RWPE2 (cell line): ENCODE measurements at regions not wholly inside any gene's neighbourhood (a gene's known extent, or its start where the extent isn't known, plus 50 kb on each side); places are given as distances from the start of the nearest gene placed in this dataset.

ENCODE experiments used
- ATAC-seq: fragments of 200-7000 bp; cut with Tn5 transposase; 3 replicates; pipeline ENCODE4 v1.9.1; 2021; ENCODE audit warnings: low read depth
- DNase-seq: peaks from one replicate; pipeline ENCODE4 v3.0.0-alpha.2; 2020; ENCODE audit warnings: low spot score
- H3K27ac ChIP-seq: fragments of 450-650 bp; 2 replicates; pipeline ENCODE4 v1.5.1; 2017; ENCODE audit warnings: mild to moderate bottlenecking; ENCODE audit not compliant: poor library complexity, severe bottlenecking
- H3K27me3 ChIP-seq: fragments of 250-450 bp; sonication (Bioruptor Pico); 2 replicates; pipeline ENCODE4 v1.5.1; 2021; ENCODE audit warnings: mild to moderate bottlenecking, moderate library complexity; ENCODE audit not compliant: insufficient read depth, poor library complexity, severe bottlenecking
- H3K36me3 ChIP-seq: fragments of 250-450 bp; sonication (Bioruptor Pico); 2 replicates; pipeline ENCODE4 v1.5.1; 2020; ENCODE audit warnings: low read depth, mild to moderate bottlenecking, moderate library complexity
- H3K4me1 ChIP-seq: fragments of 250-450 bp; sonication (Bioruptor Pico); 2 replicates; pipeline ENCODE4 v1.5.1; 2021; ENCODE audit warnings: mild to moderate bottlenecking, moderate library complexity; ENCODE audit not compliant: insufficient read depth, poor library complexity, severe bottlenecking
- H3K4me3 ChIP-seq: fragments of 250-450 bp; sonication (Bioruptor Pico); 2 replicates; pipeline ENCODE4 v1.5.1; 2021; ENCODE audit warnings: mild to moderate bottlenecking, moderate library complexity; ENCODE audit not compliant: severe bottlenecking
- H3K9me3 ChIP-seq: fragments of 250-450 bp; sonication (Bioruptor Pico); 2 replicates; pipeline ENCODE4 v1.5.1; 2021; ENCODE audit warnings: mild to moderate bottlenecking, moderate library complexity; ENCODE audit not compliant: severe bottlenecking
- TF ChIP-seq, protein P1 (sequence below): fragments of 450-650 bp; IDR thresholded peaks from one replicate; pipeline ENCODE4 v1.5.1; 2017; ENCODE audit warnings: mild to moderate bottlenecking, moderate library complexity; ENCODE audit not compliant: poor library complexity, severe bottlenecking

DNA sequence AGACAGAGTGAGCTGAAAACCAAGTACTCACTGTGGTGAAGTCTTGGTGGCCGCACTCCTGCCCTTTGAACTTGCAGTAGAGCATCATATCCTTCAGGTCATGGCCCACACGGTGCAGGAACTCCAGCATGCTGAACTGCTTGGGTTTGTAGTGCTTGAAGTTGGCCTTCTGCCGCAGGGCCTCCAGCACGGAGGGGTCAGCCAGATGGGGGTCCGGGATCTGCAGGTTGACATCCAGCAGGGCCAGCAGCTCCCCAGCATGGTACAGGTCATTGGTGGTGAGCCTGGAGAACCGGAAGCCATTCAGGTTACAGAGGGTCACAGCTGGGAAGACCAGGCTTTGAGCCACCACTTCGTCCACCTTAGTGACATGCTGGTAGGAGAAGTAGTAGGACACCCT, 99.1 kb upstream of the CCL2 start:
- Histone ChIP-seq H3K27ac (no peak overlapping the region), H3K4me3 (no peak overlapping the region), H3K9me3 (no peaks in the 10 kb centered on the region), H3K36me3 (no peaks in the 10 kb centered on the region), H3K4me1 (no peaks in the 10 kb centered on the region), H3K27me3 (peaks cover 61% of the 10 kb centered on the region)
- TF ChIP-seq, protein P1, sequence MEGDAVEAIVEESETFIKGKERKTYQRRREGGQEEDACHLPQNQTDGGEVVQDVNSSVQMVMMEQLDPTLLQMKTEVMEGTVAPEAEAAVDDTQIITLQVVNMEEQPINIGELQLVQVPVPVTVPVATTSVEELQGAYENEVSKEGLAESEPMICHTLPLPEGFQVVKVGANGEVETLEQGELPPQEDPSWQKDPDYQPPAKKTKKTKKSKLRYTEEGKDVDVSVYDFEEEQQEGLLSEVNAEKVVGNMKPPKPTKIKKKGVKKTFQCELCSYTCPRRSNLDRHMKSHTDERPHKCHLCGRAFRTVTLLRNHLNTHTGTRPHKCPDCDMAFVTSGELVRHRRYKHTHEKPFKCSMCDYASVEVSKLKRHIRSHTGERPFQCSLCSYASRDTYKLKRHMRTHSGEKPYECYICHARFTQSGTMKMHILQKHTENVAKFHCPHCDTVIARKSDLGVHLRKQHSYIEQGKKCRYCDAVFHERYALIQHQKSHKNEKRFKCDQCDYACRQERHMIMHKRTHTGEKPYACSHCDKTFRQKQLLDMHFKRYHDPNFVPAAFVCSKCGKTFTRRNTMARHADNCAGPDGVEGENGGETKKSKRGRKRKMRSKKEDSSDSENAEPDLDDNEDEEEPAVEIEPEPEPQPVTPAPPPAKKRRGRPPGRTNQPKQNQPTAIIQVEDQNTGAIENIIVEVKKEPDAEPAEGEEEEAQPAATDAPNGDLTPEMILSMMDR = no peak
- ATAC-seq = no peak
- no peak for DNase-seq

GRCh38 chr17:34156401-34156740, 98.7 kb upstream of the CCL2 start:
- no peak for ATAC-seq
- Histone ChIP-seq H3K36me3 (no peaks in the 10 kb centered on the region), H3K4me3 (no peak overlapping the region), H3K9me3 (no peaks in the 10 kb centered on the region), H3K27ac (no peak overlapping the region), H3K4me1 (no peaks in the 10 kb centered on the region), H3K27me3 (peaks cover 63% of the 10 kb centered on the region)
- TF ChIP-seq, protein P1 = no peak
- no peak for DNase-seq

DNA sequence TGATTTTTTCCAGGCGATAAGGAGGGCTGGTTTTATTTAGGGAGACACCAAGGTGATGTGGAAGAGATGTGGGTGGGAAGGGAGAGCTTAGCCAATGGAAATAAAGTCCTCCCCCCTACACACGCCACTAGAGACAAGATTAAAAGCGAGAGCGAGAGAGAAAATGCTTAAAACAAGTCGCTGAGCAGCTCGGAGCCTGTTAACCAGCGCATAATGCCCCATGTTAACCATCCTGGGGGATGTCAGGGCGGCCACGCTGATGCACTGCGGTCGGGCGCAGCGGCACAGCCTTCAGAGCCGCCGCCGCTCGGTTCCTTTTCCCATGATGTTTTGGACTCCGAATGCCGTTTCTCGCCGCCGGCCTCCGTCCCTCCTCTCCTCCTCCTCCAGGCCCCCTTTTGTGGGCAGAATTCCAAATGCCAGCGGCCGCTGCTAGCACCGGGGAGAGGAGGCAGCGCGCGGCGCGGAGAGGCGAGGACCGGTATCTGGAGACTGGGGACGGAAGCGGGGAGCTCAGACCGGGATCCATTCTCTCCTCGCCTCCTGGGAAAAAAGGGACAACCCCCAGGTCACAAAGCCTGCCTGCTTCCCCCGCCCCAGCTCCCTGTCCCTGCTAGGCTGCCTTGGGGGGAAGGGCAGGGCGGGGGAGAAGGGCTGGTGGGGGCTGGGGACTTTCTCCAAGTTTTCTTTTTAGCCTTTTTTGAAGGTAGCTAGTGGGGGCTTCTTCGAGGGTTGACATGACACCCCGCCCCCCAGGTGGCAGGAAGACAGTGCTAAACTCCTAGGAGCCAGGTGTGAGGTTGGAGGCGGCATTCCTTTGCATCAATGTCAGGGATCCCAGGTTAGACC, 98.1 kb upstream of the CCL2 start:
- Histone ChIP-seq H3K4me3 (no peak overlapping the region), H3K36me3 (no peaks in the 10 kb centered on the region), H3K9me3 (no peaks in the 10 kb centered on the region), H3K27ac (no peak overlapping the region), H3K4me1 (no peaks in the 10 kb centered on the region), H3K27me3 (peaks cover 63% of the 10 kb centered on the region)
- ATAC-seq (no peak), DNase-seq (no peak)
- TF ChIP-seq, protein P1 = no peak

DNA sequence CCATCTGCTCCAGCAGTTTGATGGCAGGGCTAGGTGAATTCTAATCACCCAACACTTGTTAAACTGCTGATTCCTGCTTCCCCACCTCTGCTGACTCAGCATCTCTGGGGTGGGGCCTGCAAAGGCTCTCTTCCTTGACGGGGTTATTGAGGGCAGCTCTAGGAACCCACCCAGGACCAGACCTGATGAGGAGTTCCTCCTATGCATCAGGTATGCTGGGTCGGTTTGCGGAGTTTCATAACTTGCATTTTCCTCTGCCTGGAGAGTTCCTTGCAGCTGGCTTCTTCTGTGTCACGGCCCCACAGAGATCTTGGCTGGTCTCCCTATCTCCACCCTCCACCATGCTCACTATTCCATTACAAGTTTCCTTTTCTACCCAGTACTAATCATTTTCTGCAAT, 93.4 kb upstream of the CCL2 start:
- Histone ChIP-seq H3K27me3 (peaks cover 31% of the 10 kb centered on the region), H3K4me3 (no peak overlapping the region), H3K4me1 (no peaks in the 10 kb centered on the region), H3K36me3 (no peaks in the 10 kb centered on the region), H3K9me3 (no peaks in the 10 kb centered on the region), H3K27ac (no peak overlapping the region)
- ATAC-seq (no peak), DNase-seq (no peak)
- TF ChIP-seq, protein P1 = no peak

- ATAC-seq (no peak), DNase-seq (no peak)
- Histone ChIP-seq H3K4me3 (no peak overlapping the region), H3K36me3 (no peaks in the 10 kb centered on the region), H3K27ac (no peak overlapping the region), H3K27me3 (peaks cover 16% of the 10 kb centered on the region), H3K9me3 (no peaks in the 10 kb centered on the region), H3K4me1 (no peaks in the 10 kb centered on the region)
- TF ChIP-seq, protein P1 = no peak
These were observed 92.0 kb upstream of the CCL2 start for GRCh38 chr17:34163123-34163522.
